Endothelial cell of umbilical vein (primary cell): ENCODE measurements at regions not wholly inside any gene's neighbourhood (a gene's known extent, or its start where the extent isn't known, plus 50 kb on each side); places are given as distances from the start of the nearest gene placed in this dataset.
A peak's percentile ranks its signal among the peaks of the same experiment; 100 is the strongest.

Experiments
- BruUV-seq: library from RNA; stranded (reverse); fragments of 400-500 nt; replicated peaks from 2 replicates; lab custom pipeline; 2021; lab: Mats Ljungman, UMichigan
- CTCF ChIA-PET: fragments of 300-600, 350-600 bp; sonication (Branson Sonifier 250); formaldehyde crosslinking; loops from one replicate; lab custom pipeline; 2021; ENCODE audit warnings: antibody characterized with exemption, inconsistent platforms; lab: Charles Lee
- POLR2A ChIA-PET: fragments of 300-600, 350-600 bp; sonication (Branson Sonifier 250); formaldehyde crosslinking; loops from one replicate; lab custom pipeline; 2021; ENCODE audit warnings: antibody characterized with exemption, inconsistent platforms; lab: Charles Lee
- DNase-seq: peaks from one replicate; pipeline ENCODE4 v3.0.0-alpha.2; 2011; ENCODE audit warnings: low read depth, low spot score
- FAIRE-seq: peaks from 2 replicates; lab custom pipeline; 2011; peaks lifted over from hg19 to GRCh38; lab: Jason Lieb, UNC
- H2AFZ ChIP-seq: 2 replicates; pipeline ENCODE4 v1.6.0; 2012; ENCODE audit warnings: low read depth, low read length, control low read depth, inconsistent platforms
- H3K27ac ChIP-seq: 2 replicates; pipeline ENCODE4 v1.5.1; 2011; ENCODE audit warnings: low read depth, mild to moderate bottlenecking, control low read depth, low read length, moderate library complexity; ENCODE audit not compliant: insufficient read depth
- H3K27me3 ChIP-seq, 2 experiments: 2 replicates each; pipeline versions ENCODE4 v1.6.0 to v1.6.1; 2011; ENCODE audit warnings: low read length in 2 of 2, mixed read lengths in 1 of 2; ENCODE audit not compliant: control insufficient read depth in 2 of 2, insufficient read depth in 2 of 2
- H3K36me3 ChIP-seq, 2 experiments: 2 replicates in 1 of 2; 3 replicates in 1 of 2; pipeline ENCODE4 v1.5.1; 2011; ENCODE audit warnings: low read length in 2 of 2, mild to moderate bottlenecking in 1 of 2, moderate library complexity in 1 of 2; ENCODE audit not compliant: control insufficient read depth in 2 of 2, insufficient read depth in 2 of 2; ENCODE audit errors: extremely low read depth in 1 of 2
- H3K4me1 ChIP-seq: 3 replicates; pipeline ENCODE4 v1.5.1; 2011; ENCODE audit warnings: mild to moderate bottlenecking, low read length; ENCODE audit not compliant: control insufficient read depth, insufficient read depth; ENCODE audit errors: extremely low read depth
- H3K4me2 ChIP-seq: 2 replicates; pipeline ENCODE4 v1.6.1; 2011; ENCODE audit warnings: low read length, control low read depth, mixed read lengths; ENCODE audit not compliant: insufficient read depth
- H3K4me3 ChIP-seq, 3 experiments: fragments of 200-600 bp in 1 of 3; sonication (generic), shearing (Covaris generic) in 1 of 3; replicated peaks in 1 of 3; 2 replicates each; pipeline ENCODE4 v1.5.1; 2011 to 2016; ENCODE audit warnings: control low read depth in 3 of 3, low read length in 3 of 3, mild to moderate bottlenecking in 2 of 3, inconsistent platforms in 1 of 3, low read depth in 1 of 3, moderate library complexity in 1 of 3; ENCODE audit not compliant: insufficient read depth in 1 of 3
- H3K79me2 ChIP-seq: 2 replicates; pipeline ENCODE4 v1.6.0; 2012; ENCODE audit warnings: low read length, inconsistent platforms; ENCODE audit not compliant: control insufficient read depth, insufficient read depth
- H3K9ac ChIP-seq: replicated peaks from 2 replicates; pipeline ENCODE3; 2011; ENCODE audit warnings: low read length, control low read depth; ENCODE audit not compliant: insufficient read depth; ENCODE audit errors: extremely low read depth
- H3K9me1 ChIP-seq: replicated peaks from 3 replicates; pipeline ENCODE4 v1.6.0; 2011; ENCODE audit warnings: mild to moderate bottlenecking, low read length; ENCODE audit not compliant: control insufficient read depth, insufficient read depth; ENCODE audit errors: extremely low read depth
- H3K9me3 ChIP-seq: replicated peaks from 2 replicates; pipeline ENCODE4 v1.5.1; 2012; ENCODE audit warnings: low read length, inconsistent platforms; ENCODE audit not compliant: control insufficient read depth, insufficient read depth
- H4K20me1 ChIP-seq: replicated peaks from 2 replicates; pipeline ENCODE3; 2011; ENCODE audit warnings: mild to moderate bottlenecking, low read length; ENCODE audit not compliant: control insufficient read depth, insufficient read depth; ENCODE audit errors: extremely low read depth
- EZH2 ChIP-seq: IDR thresholded peaks from 2 replicates; pipeline ENCODE4 v1.6.1; 2012; ENCODE audit warnings: borderline replicate concordance, low read depth, mild to moderate bottlenecking, moderate library complexity, low read length, inconsistent platforms; ENCODE audit not compliant: severe bottlenecking
- FOS ChIP-seq: IDR thresholded peaks from 2 replicates; pipeline ENCODE4 v1.6.1; 2011; ENCODE audit warnings: mild to moderate bottlenecking, low read length, moderate library complexity, borderline replicate concordance; ENCODE audit not compliant: insufficient read depth
- GATA2 ChIP-seq: IDR thresholded peaks from 2 replicates; pipeline ENCODE4 v1.7.0; 2011; ENCODE audit warnings: low read depth, mild to moderate bottlenecking, moderate library complexity, mixed read lengths, low read length; ENCODE audit not compliant: insufficient read length, insufficient read depth
- JUN ChIP-seq: IDR thresholded peaks from 2 replicates; pipeline ENCODE4 v1.6.1; 2011; ENCODE audit warnings: borderline replicate concordance, low read depth; ENCODE audit not compliant: insufficient read length, insufficient read depth
- MYC ChIP-seq: IDR thresholded peaks from one replicate; pipeline ENCODE4 v1.6.1; 2011; ENCODE audit warnings: mild to moderate bottlenecking, low read depth, low read length
- POLR2A ChIP-seq: IDR thresholded peaks from 2 replicates; pipeline ENCODE4 v1.6.1; 2012; ENCODE audit warnings: low read depth, mild to moderate bottlenecking, control low read depth, low read length
- POLR2AphosphoS5 ChIP-seq: IDR thresholded peaks from 2 replicates; pipeline ENCODE4 v1.6.1; 2012; ENCODE audit warnings: low read depth, mild to moderate bottlenecking, control low read depth, low read length, moderate library complexity; ENCODE audit not compliant: insufficient read depth
- dilution Hi-C: fragments of 300-500 bp; cut with MboI; formaldehyde crosslinking; loops from one replicate; pipeline ENCODE4 v1.15.0; 2019; ENCODE audit warnings: low sequenced_read_pairs; ENCODE audit not compliant: extremely low pct_ligation_motif_present
- intact Hi-C: fragments of 100-400 bp; cut with micrococcal nuclease; formaldehyde crosslinking; loops from one replicate; pipeline ENCODE4 v1.10.0; 2022
- TF ChIP-seq, protein P1 (sequence below): IDR thresholded peaks from 2 replicates; pipeline ENCODE4 v1.6.1; 2011; ENCODE audit not compliant: insufficient read depth, insufficient read length
- TF ChIP-seq, protein P2 (sequence below), 2 donors: IDR thresholded peaks; 1 replicate in 1 of 2; 2 replicates in 1 of 2; pipeline ENCODE4 v1.5.1; 2011; ENCODE audit warnings: low read length in 2 of 2, mild to moderate bottlenecking in 2 of 2, moderate library complexity in 2 of 2, control low read depth in 1 of 2, inconsistent platforms in 1 of 2, low read depth in 1 of 2; ENCODE audit not compliant: insufficient read depth in 1 of 2; ENCODE audit errors: extremely low read depth in 1 of 2

DNA sequence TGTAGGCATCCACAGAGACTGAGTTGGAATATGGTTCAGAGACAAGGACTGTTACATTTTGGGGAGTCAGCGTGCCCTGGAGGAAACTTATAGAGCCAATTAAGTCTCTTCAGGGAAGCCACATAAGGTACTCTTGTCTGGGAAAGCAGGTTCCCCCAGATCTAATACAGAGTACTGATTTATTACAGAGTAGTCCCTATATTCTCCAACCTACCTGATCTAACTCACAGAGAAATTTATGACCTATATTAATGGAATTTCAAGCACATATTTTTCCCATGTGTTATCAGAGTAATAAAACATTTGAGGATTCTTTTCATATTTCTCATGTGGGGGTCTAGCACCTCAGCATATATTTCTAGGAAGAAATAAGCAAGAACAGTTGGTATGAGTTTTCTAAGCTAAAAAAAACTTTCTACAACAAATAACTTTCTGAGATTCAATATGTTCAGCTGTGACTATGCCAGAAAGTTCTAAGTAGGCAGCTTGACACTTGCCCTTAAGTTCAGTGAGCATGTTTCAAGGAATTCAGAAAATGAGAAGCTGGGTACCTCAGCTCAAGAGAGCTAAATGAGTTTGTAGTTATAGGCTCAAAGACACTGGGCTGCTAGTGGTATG is 75.3 kb upstream of the COL8A1 start:
- no peaks in the 10 kb centered on the region for H4K20me1 ChIP-seq
- POLR2A ChIA-PET = no interaction called here
- TF ChIP-seq FOS (peak; percentile 13), POLR2A (no peak)
- BruUV-seq = no TSS peak
- H3K27me3 ChIP-seq = no peaks in the 10 kb centered on the region
- peak overlapping the region; percentile 39 for H3K27ac ChIP-seq
- H3K9ac ChIP-seq = no peak overlapping the region
- H3K4me2 ChIP-seq = peak overlapping the region; percentile 9
- peaks cover 6% of the 10 kb centered on the region for H3K4me1 ChIP-seq
- H3K9me1 ChIP-seq = no peaks in the 10 kb centered on the region
- no peaks in the 10 kb centered on the region for H3K36me3 ChIP-seq
- CTCF ChIA-PET = interaction anchor here (0.9 to 1.5 kb wide), 6 partner anchors 14 to 448 kb away, joined by 3 to 7 read pairs (median 4); no protein-coding TSS in a partner anchor
- dilution Hi-C loops (no loop called here), intact Hi-C loops (no loop called here)
- FAIRE-seq (no peak), DNase-seq (peak; percentile 20)
- no peak overlapping the region for H3K4me3 ChIP-seq
- no peaks in the 10 kb centered on the region for H3K79me2 ChIP-seq
- H3K9me3 ChIP-seq = no peaks in the 10 kb centered on the region
- no peak overlapping the region for H2AFZ ChIP-seq

DNA sequence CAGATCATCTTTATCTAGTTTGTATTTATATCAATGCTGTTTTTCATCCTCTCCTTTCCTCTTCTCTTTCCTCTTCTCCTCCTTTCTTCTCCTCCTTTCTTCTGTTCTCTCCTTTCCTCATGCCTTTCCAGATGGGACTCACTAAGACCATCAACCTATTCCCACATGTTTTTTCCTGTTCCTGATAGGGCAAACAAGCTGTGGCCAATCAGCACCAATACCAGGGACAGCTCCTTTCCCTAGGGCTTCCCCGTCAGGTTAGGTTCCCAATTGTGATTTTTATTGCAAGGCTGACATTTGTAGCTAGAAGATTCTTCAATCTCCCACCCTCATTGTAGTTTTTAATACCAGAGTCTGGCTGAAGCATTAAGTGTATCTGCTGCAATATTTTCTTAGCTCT is 76.3 kb upstream of the COL8A1 start:
- BruUV-seq = no TSS peak
- TF ChIP-seq EZH2 (no peak), POLR2AphosphoS5 (no peak), GATA2 (no peak), MYC (no peak), JUN (no peak)
- TF ChIP-seq, protein P1, sequence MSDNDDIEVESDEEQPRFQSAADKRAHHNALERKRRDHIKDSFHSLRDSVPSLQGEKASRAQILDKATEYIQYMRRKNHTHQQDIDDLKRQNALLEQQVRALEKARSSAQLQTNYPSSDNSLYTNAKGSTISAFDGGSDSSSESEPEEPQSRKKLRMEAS = no peak
- TF ChIP-seq, protein P2, sequence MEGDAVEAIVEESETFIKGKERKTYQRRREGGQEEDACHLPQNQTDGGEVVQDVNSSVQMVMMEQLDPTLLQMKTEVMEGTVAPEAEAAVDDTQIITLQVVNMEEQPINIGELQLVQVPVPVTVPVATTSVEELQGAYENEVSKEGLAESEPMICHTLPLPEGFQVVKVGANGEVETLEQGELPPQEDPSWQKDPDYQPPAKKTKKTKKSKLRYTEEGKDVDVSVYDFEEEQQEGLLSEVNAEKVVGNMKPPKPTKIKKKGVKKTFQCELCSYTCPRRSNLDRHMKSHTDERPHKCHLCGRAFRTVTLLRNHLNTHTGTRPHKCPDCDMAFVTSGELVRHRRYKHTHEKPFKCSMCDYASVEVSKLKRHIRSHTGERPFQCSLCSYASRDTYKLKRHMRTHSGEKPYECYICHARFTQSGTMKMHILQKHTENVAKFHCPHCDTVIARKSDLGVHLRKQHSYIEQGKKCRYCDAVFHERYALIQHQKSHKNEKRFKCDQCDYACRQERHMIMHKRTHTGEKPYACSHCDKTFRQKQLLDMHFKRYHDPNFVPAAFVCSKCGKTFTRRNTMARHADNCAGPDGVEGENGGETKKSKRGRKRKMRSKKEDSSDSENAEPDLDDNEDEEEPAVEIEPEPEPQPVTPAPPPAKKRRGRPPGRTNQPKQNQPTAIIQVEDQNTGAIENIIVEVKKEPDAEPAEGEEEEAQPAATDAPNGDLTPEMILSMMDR (IDR thresholded peaks at IDR 0.05; ENCODE audit: extremely low read depth in 1 of 2, insufficient read depth in 1 of 2, low read depth in 1 of 2, low read length in 2 of 2) = no peak
- DNase-seq (peak; percentile 49), FAIRE-seq (no peak)
- intact Hi-C loops (no loop called here), dilution Hi-C loops (no loop called here)
- Histone ChIP-seq H3K79me2 (no peaks in the 10 kb centered on the region), H3K36me3 (no peaks in the 10 kb centered on the region), H3K4me1 (peaks cover 6% of the 10 kb centered on the region), H3K4me3 (no peak overlapping the region), H3K27ac (no peak overlapping the region), H3K9me3 (no peaks in the 10 kb centered on the region), H2AFZ (no peak overlapping the region), H4K20me1 (no peaks in the 10 kb centered on the region), H3K4me2 (no peak overlapping the region), H3K9me1 (no peaks in the 10 kb centered on the region), H3K9ac (no peak overlapping the region), H3K27me3 (no peaks in the 10 kb centered on the region)
- POLR2A ChIA-PET = no interaction called here
- CTCF ChIA-PET = interaction anchor here (0.7 to 1.5 kb wide), 9 partner anchors 12 to 83 kb away, joined by 3 to 7 read pairs (median 4); partner anchors contain the start of gene COL8A1
